Stimulated activated CD8-positive, alpha-beta memory T cell treated with anti-CD3 and anti-CD28 coated beads, Interleukin-12 subunit alpha, Interleukin-12 subunit beta, amount 100 ng/mL, for 1 hour (primary cell): ENCODE measurements at regions not wholly inside any gene's neighbourhood (a gene's known extent, or its start where the extent isn't known, plus 50 kb on each side); places are given as distances from the start of the nearest gene placed in this dataset.
"Not testable (repeated sequence)": the region's sequence is repeated elsewhere in the genome, so short reads cannot be mapped to it uniquely, and the experiment has no call there.

ENCODE experiments used
- DNase-seq: peaks from one replicate; pipeline ENCODE4 v3.0.0-alpha.2; 2020; ENCODE audit warnings: low read depth

- no peak for DNase-seq
Observed at GRCh38 chr3:20325563-20325962, 139.6 kb upstream of the SGO1 start.

- no peak for DNase-seq
Observed at GRCh38 chr3:20324664-20325478, 138.9 kb upstream of the SGO1 start.

- no peak for DNase-seq
Observed at GRCh38 chr3:20323307-20323927, 137.4 kb upstream of the SGO1 start.

- DNase-seq: no peak
Observed at GRCh38 chr3:20322085-20322484, 136.1 kb upstream of the SGO1 start.

- DNase-seq: no peak
Observed at GRCh38 chr3:20321391-20322047, 135.5 kb upstream of the SGO1 start.

GRCh38 chr3:20320489-20320888 is 134.5 kb upstream of the SGO1 start:
- DNase-seq: no peak

- no peak for DNase-seq
Observed at GRCh38 chr3:20319551-20319950, 133.5 kb upstream of the SGO1 start.

GRCh38 chr3:20317616-20318015 is 131.6 kb upstream of the SGO1 start:
- DNase-seq: no peak

- no peak for DNase-seq
Observed at GRCh38 chr3:20316238-20316637, 130.2 kb upstream of the SGO1 start.

GRCh38 chr3:20310629-20311028 is 124.6 kb upstream of the SGO1 start:
- no peak for DNase-seq

GRCh38 chr3:20307383-20307782 is 121.4 kb upstream of the SGO1 start:
- DNase-seq: no peak

GRCh38 chr3:20305647-20306046 is 119.6 kb upstream of the SGO1 start:
- DNase-seq: no peak

- no peak for DNase-seq
Observed at GRCh38 chr3:20302766-20303165, 116.8 kb upstream of the SGO1 start.

- DNase-seq: no peak
Observed at GRCh38 chr3:20288050-20288449, 102.0 kb upstream of the SGO1 start.

- DNase-seq: no peak
Observed at GRCh38 chr3:20280257-20280656, 94.3 kb upstream of the SGO1 start.

GRCh38 chr3:20265977-20266376 is 80.0 kb upstream of the SGO1 start:
- not testable (repeated sequence) for DNase-seq

- DNase-seq: no peak
Observed at GRCh38 chr3:20264900-20265567, 79.0 kb upstream of the SGO1 start.

GRCh38 chr3:20258371-20258770 is 72.4 kb upstream of the SGO1 start:
- DNase-seq: no peak

- no peak for DNase-seq
Observed at GRCh38 chr3:20256144-20256543, 70.1 kb upstream of the SGO1 start.

- no peak for DNase-seq
Observed at GRCh38 chr3:20254268-20255117, 68.5 kb upstream of the SGO1 start.

- no peak for DNase-seq
Observed at GRCh38 chr3:20250786-20251185, 64.8 kb upstream of the SGO1 start.

- DNase-seq: no peak
Observed at GRCh38 chr3:20250314-20250713, 64.3 kb upstream of the SGO1 start.
